K562 (cell line): ENCODE measurements at regions not wholly inside any gene's neighbourhood (a gene's known extent, or its start where the extent isn't known, plus 50 kb on each side); places are given as distances from the start of the nearest gene placed in this dataset.

Source experiments
- BRF2 ChIP-seq: IDR thresholded peaks from 3 replicates; pipeline ENCODE4 v1.6.1; 2011; ENCODE audit warnings: borderline replicate concordance, mild to moderate bottlenecking; ENCODE audit not compliant: insufficient read length, insufficient read depth
- CTCF ChIP-seq, 3 experiments: IDR thresholded peaks in 2 of 3; conservative IDR thresholded peaks in 1 of 3; 2 replicates each; pipeline ENCODE4 v1.5.1; 2011 to 2012; ENCODE audit warnings: low read length in 3 of 3, mild to moderate bottlenecking in 3 of 3, control low read depth in 2 of 3, improper control_type of control experiment in 1 of 3, inconsistent platforms in 1 of 3, low read depth in 1 of 3, mixed read lengths in 1 of 3, moderate library complexity in 1 of 3; ENCODE audit not compliant: insufficient read depth in 2 of 3
- FOXM1 ChIP-seq, 2 experiments: fragments of 450-650 bp in 1 of 2; sonication (generic) in 1 of 2; formaldehyde crosslinking in 1 of 2; IDR thresholded peaks; 2 replicates each; pipeline versions ENCODE4 v1.6.1 to v1.9.0; 2017 to 2022; ENCODE audit warnings: low read depth in 2 of 2, mild to moderate bottlenecking in 2 of 2, missing genetic modification reagents in 1 of 2, moderate library complexity in 1 of 2
- JUND ChIP-seq, 2 experiments: IDR thresholded peaks; 2 replicates in 1 of 2; 3 replicates in 1 of 2; pipeline ENCODE4 v1.6.1; 2011; ENCODE audit warnings: borderline replicate concordance in 2 of 2, low read depth in 2 of 2, low read length in 2 of 2, improper control_type of control experiment in 1 of 2, missing biosample characterization in 1 of 2, missing genetic modification characterization in 1 of 2, missing genetic modification reagents in 1 of 2
- MECOM ChIP-seq: fragments of 250-450 bp; sonication (Bioruptor Pico); IDR thresholded peaks from 2 replicates; pipeline ENCODE4 v1.8.0; 2022; ENCODE audit warnings: inconsistent platforms
- MXI1 ChIP-seq: IDR thresholded peaks from 2 replicates; pipeline ENCODE4 v1.6.1; 2011; ENCODE audit warnings: low read depth, mild to moderate bottlenecking, improper control_type of control experiment, low read length
- NFYB ChIP-seq: IDR thresholded peaks from 2 replicates; pipeline ENCODE4 v1.6.1; 2011; ENCODE audit warnings: mild to moderate bottlenecking, moderate library complexity; ENCODE audit not compliant: insufficient read length; ENCODE audit errors: extremely low read depth
- NR3C1 ChIP-seq: sonication (generic); formaldehyde crosslinking; IDR thresholded peaks from 2 replicates; pipeline ENCODE4 v1.8.1; 2022; ENCODE audit warnings: missing genetic modification reagents
- ZNF561 ChIP-seq: fragments of 450-650 bp; formaldehyde crosslinking; conservative IDR thresholded peaks from 2 replicates; pipeline ENCODE4 v1.4.0; 2020; ENCODE audit warnings: mild to moderate bottlenecking, moderate library complexity

- no peak for TF ChIP-seq ZNF561 (CRISPR knock-in tag)
- TF ChIP-seq FOXM1 (IDR thresholded peaks at IDR 0.05; ENCODE audit: low read depth) = no peak
- TF ChIP-seq FOXM1 (CRISPR knock-in tag; IDR thresholded peaks at IDR 0.05; ENCODE audit: low read depth) = no peak
- no peak for TF ChIP-seq JUND (IDR thresholded peaks at IDR 0.05; ENCODE audit: borderline replicate concordance, low read depth, low read length)
- no peak for TF ChIP-seq JUND (tag; IDR thresholded peaks at IDR 0.05; ENCODE audit: borderline replicate concordance, low read depth, low read length)
- no peak for TF ChIP-seq NFYB
- TF ChIP-seq BRF2 = no peak
- TF ChIP-seq MECOM = no peak
- no peak for TF ChIP-seq MXI1
- no peak for TF ChIP-seq NR3C1 (CRISPR knock-in tag)
- TF ChIP-seq CTCF (IDR thresholded peaks at IDR 0.05 in 2 of 3, conservative IDR thresholded peaks at IDR 0.05 in 1 of 3; ENCODE audit: insufficient read depth in 2 of 3, low read depth in 1 of 3, low read length in 3 of 3) = no peak
Observed at GRCh38 chr15:77696871-77697270, 64.2 kb upstream of the LINGO1 start.
